GM12865 (cell line): ENCODE measurements at regions not wholly inside any gene's neighbourhood (a gene's known extent, or its start where the extent isn't known, plus 50 kb on each side); places are given as distances from the start of the nearest gene placed in this dataset.

Experiments used
- DNase-seq: peaks from one replicate; pipeline ENCODE4 v3.0.0; 2010; ENCODE audit warnings: low read depth
- H3K4me3 ChIP-seq: 2 replicates; pipeline ENCODE4 v1.5.1; 2011; ENCODE audit warnings: mild to moderate bottlenecking, low read depth, low read length, control low read depth
- CTCF ChIP-seq: IDR thresholded peaks from 2 replicates; pipeline ENCODE4 v1.5.1; 2011; ENCODE audit warnings: low read length, control low read depth, low read depth, inconsistent platforms; ENCODE audit not compliant: insufficient read depth; ENCODE audit errors: missing control alignments

- TF ChIP-seq CTCF, result no peak
- H3K4me3 ChIP-seq, result no peak overlapping the region
- no peak for DNase-seq
Observed at GRCh38 chr14:97468220-97468619, 671.0 kb downstream of the VRK1 start.

GRCh38 chr14:97477353-97477752 lies 680.2 kb downstream of the VRK1 start:
- no peak for TF ChIP-seq CTCF
- H3K4me3 ChIP-seq, result no peak overlapping the region
- DNase-seq, result no peak

GRCh38 chr14:97485201-97485600 lies 688.0 kb downstream of the VRK1 start:
- DNase-seq, result peak; percentile 55
- TF ChIP-seq CTCF, result no peak

GRCh38 chr14:97486601-97487120 lies 689.5 kb downstream of the VRK1 start:
- DNase-seq, result no peak
- no peak for TF ChIP-seq CTCF
- H3K4me3 ChIP-seq, result no peak overlapping the region; the same call in 1 of the 2 replicates

More at GRCh38 chr14:97485201-97485600, 688.0 kb downstream of the VRK1 start:
- no peak overlapping the region for H3K4me3 ChIP-seq

- no peak overlapping the region for H3K4me3 ChIP-seq
- no peak for TF ChIP-seq CTCF
- DNase-seq, result no peak
Observed at GRCh38 chr14:97489750-97490149, 692.6 kb downstream of the VRK1 start.

- DNase-seq, result peak; percentile 35
- H3K4me3 ChIP-seq, result no peak overlapping the region
- no peak for TF ChIP-seq CTCF
Observed at GRCh38 chr14:97490521-97491070, 693.4 kb downstream of the VRK1 start.

GRCh38 chr14:97491697-97492096 lies 694.5 kb downstream of the VRK1 start:
- H3K4me3 ChIP-seq, result no peak overlapping the region
- DNase-seq, result no peak
- no peak for TF ChIP-seq CTCF
